ENCODE measurements at regions not wholly inside any gene's neighbourhood (a gene's known extent, or its start where the extent isn't known, plus 50 kb on each side); places are given as distances from the start of the nearest gene placed in this dataset.

GRCh38 chr18:72412927-72413326 is 131.2 kb downstream of the CBLN2 start:
- ChIA-PET POLR2A (no interaction called here), CTCF (no interaction called here)
- H3K4me3 ChIP-seq (ENCODE audit: low read depth, low read length) = no peak overlapping the region
- DNase-seq (ENCODE audit: low read depth, low spot score) = no peak
- TF ChIP-seq, protein P1, sequence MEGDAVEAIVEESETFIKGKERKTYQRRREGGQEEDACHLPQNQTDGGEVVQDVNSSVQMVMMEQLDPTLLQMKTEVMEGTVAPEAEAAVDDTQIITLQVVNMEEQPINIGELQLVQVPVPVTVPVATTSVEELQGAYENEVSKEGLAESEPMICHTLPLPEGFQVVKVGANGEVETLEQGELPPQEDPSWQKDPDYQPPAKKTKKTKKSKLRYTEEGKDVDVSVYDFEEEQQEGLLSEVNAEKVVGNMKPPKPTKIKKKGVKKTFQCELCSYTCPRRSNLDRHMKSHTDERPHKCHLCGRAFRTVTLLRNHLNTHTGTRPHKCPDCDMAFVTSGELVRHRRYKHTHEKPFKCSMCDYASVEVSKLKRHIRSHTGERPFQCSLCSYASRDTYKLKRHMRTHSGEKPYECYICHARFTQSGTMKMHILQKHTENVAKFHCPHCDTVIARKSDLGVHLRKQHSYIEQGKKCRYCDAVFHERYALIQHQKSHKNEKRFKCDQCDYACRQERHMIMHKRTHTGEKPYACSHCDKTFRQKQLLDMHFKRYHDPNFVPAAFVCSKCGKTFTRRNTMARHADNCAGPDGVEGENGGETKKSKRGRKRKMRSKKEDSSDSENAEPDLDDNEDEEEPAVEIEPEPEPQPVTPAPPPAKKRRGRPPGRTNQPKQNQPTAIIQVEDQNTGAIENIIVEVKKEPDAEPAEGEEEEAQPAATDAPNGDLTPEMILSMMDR (IDR thresholded peaks at IDR 0.05; ENCODE audit: insufficient read depth, low read length, missing control alignments) = no peak

DNA sequence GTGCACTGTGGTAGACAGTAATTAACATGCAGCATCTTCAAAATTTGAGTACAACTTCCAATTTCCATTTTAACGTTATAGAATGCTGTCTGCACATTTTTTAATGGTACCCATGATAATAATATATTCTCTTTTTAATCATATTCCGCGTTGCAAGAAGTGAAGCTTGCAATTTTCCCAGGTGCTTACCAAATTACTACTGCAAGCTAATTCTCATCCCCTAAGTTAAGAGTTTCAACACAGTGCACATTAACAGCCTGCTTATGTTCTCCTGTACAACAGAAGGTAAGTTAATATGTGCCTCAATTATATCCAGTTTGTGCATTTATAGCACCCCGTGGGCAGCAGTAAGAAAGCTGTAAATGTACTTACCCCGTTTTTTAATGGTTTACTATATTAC is 132.9 kb downstream of the CBLN2 start:
- H3K4me3 ChIP-seq (ENCODE audit: low read depth, low read length) = no peak overlapping the region
- CTCF ChIA-PET = no interaction called here
- TF ChIP-seq, protein P1 (IDR thresholded peaks at IDR 0.05; ENCODE audit: insufficient read depth, low read length, missing control alignments) = no peak
- no peak for DNase-seq (ENCODE audit: low read depth, low spot score)
- POLR2A ChIA-PET = no interaction called here

DNA sequence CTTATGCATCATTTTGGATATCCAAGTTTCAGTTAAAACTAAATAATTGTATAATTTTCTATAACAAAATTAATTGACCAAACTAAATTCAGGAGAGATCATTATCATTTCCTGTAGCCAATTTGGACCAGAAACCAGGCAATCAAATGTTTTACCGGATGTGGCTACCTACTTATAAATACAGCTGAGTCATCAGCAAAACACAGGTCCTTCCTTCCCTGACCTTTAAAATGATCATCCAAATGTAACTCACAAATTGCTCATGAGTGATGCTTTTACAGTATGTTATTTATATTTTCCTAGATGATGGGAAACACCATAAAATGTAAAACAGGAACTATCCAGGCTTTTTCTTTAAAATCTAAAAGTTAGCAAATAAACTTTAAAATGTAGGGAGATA is 133.7 kb downstream of the CBLN2 start:
- no peak overlapping the region for H3K4me3 ChIP-seq (ENCODE audit: low read depth, low read length)
- TF ChIP-seq, protein P1 (IDR thresholded peaks at IDR 0.05; ENCODE audit: insufficient read depth, low read length, missing control alignments) = no peak
- ChIA-PET POLR2A (no interaction called here), CTCF (no interaction called here)
- DNase-seq (ENCODE audit: low read depth, low spot score) = no peak

DNA sequence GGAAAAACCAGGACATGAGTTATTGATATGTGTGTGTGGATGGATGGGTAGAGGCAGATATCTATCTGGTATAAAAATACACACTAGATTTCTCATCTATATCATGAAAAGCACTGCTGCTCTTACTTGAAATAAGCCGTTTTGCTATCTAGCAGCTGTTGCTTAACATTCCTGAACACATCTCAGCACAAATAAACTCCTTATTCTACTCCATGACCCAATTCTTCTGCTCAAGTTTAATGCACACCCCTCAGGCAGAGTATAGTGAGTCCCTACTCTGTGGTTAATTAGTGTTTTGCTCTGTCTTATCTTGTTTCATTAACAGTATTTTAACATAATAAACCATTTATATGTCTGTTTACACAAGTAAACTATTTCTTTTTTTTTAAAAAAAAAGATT is 134.2 kb downstream of the CBLN2 start:
- CTCF ChIA-PET = no interaction called here
- no peak overlapping the region for H3K4me3 ChIP-seq (ENCODE audit: low read depth, low read length)
- no peak for DNase-seq (ENCODE audit: low read depth, low spot score)
- POLR2A ChIA-PET = no interaction called here
- TF ChIP-seq, protein P1 (IDR thresholded peaks at IDR 0.05; ENCODE audit: insufficient read depth, low read length, missing control alignments) = no peak

DNA sequence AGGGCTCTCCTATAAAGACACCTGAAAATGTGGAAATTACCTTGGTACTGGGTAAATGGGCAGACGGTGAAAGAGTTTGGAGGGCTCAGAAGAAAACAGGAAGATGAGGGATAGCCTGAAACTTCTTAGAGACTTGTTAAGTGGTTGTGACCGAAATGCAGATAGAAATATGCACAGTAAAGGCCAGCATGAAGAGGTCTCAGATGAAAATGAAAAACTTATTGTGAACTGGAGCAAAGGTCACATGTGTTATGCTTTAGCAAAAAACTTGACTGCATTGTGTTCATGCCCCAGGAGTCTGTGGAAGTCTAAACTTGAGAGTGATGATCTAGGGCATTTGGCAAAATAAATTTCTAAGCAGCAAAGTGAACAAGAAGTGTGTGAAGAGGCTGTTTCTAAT is 137.1 kb downstream of the CBLN2 start:
- no peak for DNase-seq (ENCODE audit: low read depth, low spot score)
- TF ChIP-seq, protein P1 (IDR thresholded peaks at IDR 0.05; ENCODE audit: insufficient read depth, low read length, missing control alignments) = no peak
- CTCF ChIA-PET = no interaction called here
- POLR2A ChIA-PET = no interaction called here
- H3K4me3 ChIP-seq (ENCODE audit: low read depth, low read length) = no peak overlapping the region

DNA sequence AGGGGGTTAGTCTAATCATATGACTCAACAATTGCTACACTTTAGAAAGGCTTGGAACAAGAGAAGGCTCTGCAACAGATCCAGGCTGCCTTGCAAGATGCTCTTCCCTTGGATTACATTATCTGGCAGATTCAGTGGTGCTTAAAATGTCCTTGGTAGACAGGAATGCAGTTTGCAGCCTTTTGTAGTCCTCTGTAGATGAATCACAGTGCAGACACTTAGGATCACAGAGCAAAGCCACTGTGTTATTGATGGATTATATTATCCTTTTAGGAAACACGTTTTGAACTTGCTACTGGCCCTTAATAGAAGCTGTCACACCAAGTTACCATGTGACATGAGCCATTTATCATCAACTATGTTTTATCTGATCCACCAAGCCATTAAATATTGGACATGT is 152.2 kb downstream of the CBLN2 start:
- TF ChIP-seq, protein P1 (IDR thresholded peaks at IDR 0.05; ENCODE audit: insufficient read depth, low read length, missing control alignments) = no peak
- no peak for DNase-seq (ENCODE audit: low read depth, low spot score)
- ChIA-PET POLR2A (no interaction called here), CTCF (no interaction called here)
- no peak overlapping the region for H3K4me3 ChIP-seq (ENCODE audit: low read depth, low read length)

Measured in AG04449 (cell line).